Mesodermal cell (in vitro differentiated cells): ENCODE measurements at regions not wholly inside any gene's neighbourhood (a gene's known extent, or its start where the extent isn't known, plus 50 kb on each side); places are given as distances from the start of the nearest gene placed in this dataset.
"Not testable (repeated sequence)": the region's sequence is repeated elsewhere in the genome, so short reads cannot be mapped to it uniquely, and the experiment has no call there.

Source experiments
- H3K27ac ChIP-seq: 2 replicates; pipeline ENCODE4 v1.7.0; 2013; ENCODE audit warnings: mild to moderate bottlenecking, low read depth, low read length, moderate library complexity; ENCODE audit not compliant: severe bottlenecking
- H3K36me3 ChIP-seq: 2 replicates; pipeline ENCODE4 v1.7.1; 2013; ENCODE audit warnings: mild to moderate bottlenecking, low read length, moderate library complexity; ENCODE audit not compliant: control insufficient read depth, insufficient read depth
- H3K4me1 ChIP-seq: one replicate; pipeline ENCODE4 v1.7.1; 2013; ENCODE audit warnings: mild to moderate bottlenecking, low read length; ENCODE audit not compliant: insufficient read depth, control insufficient read depth, poor library complexity, severe bottlenecking
- H3K4me3 ChIP-seq: 2 replicates; pipeline ENCODE4 v1.7.0; 2013; ENCODE audit warnings: low read length, control low read depth, mild to moderate bottlenecking; ENCODE audit not compliant: insufficient read depth, poor library complexity, severe bottlenecking; ENCODE audit errors: extremely low read depth
- H3K9me3 ChIP-seq: 2 replicates; pipeline ENCODE4 v1.7.1; 2013; ENCODE audit warnings: mild to moderate bottlenecking, low read length, moderate library complexity; ENCODE audit not compliant: control insufficient read depth
- WGBS, 2 experiments: methylation state at CpG; one replicate each; pipeline ENCODE4 v1.1.5; 2013; ENCODE audit warnings: missing lambda C conversion rate in 2 of 2; ENCODE audit not compliant: insufficient coverage in 2 of 2; 5-methylcytosine and 5-hydroxymethylcytosine counted together

DNA sequence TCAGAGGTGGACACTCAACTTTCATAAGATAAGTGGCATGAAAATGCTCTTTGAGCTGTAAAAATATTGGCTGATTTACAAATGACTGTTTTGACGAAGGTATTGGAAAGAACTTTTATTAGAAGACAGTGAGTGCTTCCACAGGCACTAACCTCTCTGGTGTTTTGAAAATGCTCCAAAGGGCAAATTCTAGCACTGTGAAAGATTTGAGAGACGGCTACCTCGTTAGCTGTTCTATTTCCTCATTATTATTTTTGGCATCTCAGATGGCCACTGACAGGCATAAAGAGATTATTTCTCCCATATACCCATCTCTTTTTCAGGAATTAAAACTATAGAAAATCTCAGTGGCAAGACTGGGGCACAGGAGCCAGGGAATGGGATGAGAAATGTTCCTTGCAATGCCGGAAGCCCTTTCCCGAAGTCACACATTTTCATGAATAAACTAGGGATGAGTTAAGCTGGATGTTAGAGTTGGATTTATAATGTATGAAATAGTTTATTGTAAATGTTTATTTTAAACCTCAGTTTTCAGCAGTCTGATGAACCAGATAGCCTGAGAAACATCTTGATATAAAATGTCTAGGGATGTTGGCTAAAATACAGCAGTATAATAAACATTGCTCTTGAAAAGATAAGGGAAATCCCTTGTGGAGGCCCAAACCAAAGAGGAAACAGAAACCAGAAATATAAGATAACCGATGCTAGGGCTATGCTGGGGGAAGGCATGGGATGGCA is 175.7 kb downstream of the ASB1 start:
- peaks cover 5% of the 10 kb centered on the region for H3K9me3 ChIP-seq
- no peaks in the 10 kb centered on the region for H3K4me1 ChIP-seq
- no peaks in the 10 kb centered on the region for H3K36me3 ChIP-seq
- no peak overlapping the region for H3K27ac ChIP-seq
- 88 to 92% methylated on average over 2 to 4 of the region's 6 CpGs for WGBS, 2 experiments
- H3K4me3 ChIP-seq = no peak overlapping the region

DNA sequence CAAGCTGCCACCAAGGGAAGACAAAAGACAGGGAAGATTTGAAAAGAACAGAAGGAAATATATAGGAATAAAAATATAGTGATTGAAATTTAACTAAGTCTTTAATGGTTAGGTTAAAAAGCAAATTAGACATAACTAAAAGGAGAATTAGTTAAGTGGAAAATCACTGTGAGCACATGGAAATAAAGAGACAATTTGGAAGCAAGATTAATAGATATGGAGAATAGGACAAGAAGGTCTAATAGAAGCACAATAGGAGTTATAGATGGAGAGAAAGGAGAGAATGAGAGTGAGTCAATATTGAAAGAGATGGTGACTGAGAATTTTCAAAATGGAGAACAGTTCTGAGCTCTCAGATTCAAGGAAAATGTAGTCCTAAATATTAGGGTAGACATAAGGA is 176.9 kb downstream of the ASB1 start:
- no peaks in the 10 kb centered on the region for H3K36me3 ChIP-seq
- no peak overlapping the region for H3K27ac ChIP-seq
- no peak overlapping the region for H3K4me3 ChIP-seq
- H3K4me1 ChIP-seq = no peaks in the 10 kb centered on the region
- H3K9me3 ChIP-seq = peaks cover 5% of the 10 kb centered on the region

DNA sequence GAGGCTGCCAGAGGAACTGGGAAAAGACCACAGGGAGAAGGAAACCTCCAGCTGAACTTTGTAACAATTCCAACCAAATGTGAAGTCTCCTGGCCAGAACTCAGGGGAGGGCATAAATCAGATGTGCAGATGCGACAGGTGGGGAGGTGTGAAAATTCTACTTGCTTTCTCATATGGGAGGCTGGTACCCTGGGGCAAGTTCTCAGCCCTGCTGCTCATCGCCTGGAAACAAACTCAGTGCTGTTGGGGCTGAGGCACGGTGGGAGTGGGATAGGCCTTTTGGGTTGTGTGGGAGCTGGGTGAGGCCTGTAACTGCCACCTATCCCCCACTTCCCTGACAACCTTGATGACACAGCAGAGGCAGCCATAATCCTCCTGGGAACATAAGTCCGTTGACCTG is 179.6 kb downstream of the ASB1 start:
- Histone ChIP-seq H3K27ac (no peak overlapping the region), H3K4me1 (no peaks in the 10 kb centered on the region), H3K4me3 (no peak overlapping the region), H3K36me3 (no peaks in the 10 kb centered on the region), H3K9me3 (peaks cover 5% of the 10 kb centered on the region)
- WGBS, 2 experiments = 100% methylated on average over 1 to 2 of the region's 4 CpGs

DNA sequence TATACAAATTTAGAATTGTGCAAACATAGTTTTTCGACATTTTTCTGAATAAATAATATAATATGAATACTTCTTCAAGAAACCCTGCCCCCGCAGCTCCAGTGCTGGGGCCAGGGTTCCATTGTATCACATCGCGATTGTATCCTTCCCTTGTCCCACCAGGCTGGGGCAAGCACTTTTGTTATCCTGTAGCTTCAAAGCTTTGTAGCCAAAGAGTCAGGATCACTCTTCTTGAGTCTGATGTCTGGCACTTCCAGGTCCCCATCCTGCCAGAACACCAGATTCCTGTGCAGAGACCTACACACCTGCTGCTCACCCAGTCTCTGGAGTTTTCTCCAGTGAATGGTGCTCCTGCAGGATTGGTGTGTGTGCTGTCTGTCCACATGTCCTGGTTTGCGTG is 186.9 kb downstream of the ASB1 start:
- H3K36me3 ChIP-seq = no peaks in the 10 kb centered on the region
- H3K27ac ChIP-seq = no peak overlapping the region
- no peaks in the 10 kb centered on the region for H3K9me3 ChIP-seq
- no peak overlapping the region for H3K4me3 ChIP-seq
- WGBS, 2 experiments = 73 to 96% methylated on average over 3 to 4 of the region's 5 CpGs
- H3K4me1 ChIP-seq = no peaks in the 10 kb centered on the region

DNA sequence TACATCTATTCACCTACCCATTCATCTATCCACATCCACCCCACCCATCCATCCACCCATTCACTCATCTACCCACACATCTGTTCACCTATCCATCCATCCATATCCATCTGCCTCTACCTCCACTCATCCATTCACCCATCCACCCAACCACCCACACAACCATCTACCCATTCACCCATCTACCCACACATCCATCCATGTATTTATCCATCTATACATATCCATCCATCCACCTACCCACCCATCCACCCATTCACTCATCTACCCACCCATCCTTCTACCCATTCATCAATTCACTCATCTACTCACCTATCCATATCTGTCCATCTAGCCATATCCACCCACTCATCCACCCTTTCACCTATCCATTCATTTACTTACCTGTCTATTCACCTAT is 187.6 kb downstream of the ASB1 start:
- Histone ChIP-seq H3K4me1 (no peaks in the 10 kb centered on the region), H3K4me3 (no peak overlapping the region), H3K9me3 (no peaks in the 10 kb centered on the region), H3K36me3 (no peaks in the 10 kb centered on the region), H3K27ac (no peak overlapping the region)

DNA sequence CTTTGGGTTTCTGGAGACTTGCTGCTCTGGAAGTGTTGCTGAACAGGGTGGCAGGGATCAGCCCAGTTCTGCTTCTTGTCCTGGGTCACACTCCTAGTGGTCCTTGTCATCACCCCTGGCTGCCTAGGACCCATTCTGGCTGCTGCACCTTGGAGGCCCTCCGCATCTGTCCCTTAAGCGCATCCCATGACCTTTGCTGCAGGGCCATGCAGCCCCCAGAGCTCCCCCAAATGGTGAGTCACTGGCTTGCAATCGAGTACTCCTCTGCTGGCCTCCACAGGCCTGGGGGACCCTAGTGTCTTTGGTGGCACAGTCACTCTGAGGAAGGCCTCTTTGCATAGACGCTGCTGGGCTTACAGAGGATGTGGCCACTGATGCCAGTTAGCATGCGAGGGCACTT is 188.5 kb downstream of the ASB1 start:
- no peak overlapping the region for H3K27ac ChIP-seq
- H3K9me3 ChIP-seq = no peaks in the 10 kb centered on the region
- H3K36me3 ChIP-seq = no peaks in the 10 kb centered on the region
- H3K4me3 ChIP-seq = no peak overlapping the region
- WGBS, 2 experiments = 72 to 84% methylated on average over 5 of the region's 5 CpGs
- H3K4me1 ChIP-seq = no peaks in the 10 kb centered on the region

DNA sequence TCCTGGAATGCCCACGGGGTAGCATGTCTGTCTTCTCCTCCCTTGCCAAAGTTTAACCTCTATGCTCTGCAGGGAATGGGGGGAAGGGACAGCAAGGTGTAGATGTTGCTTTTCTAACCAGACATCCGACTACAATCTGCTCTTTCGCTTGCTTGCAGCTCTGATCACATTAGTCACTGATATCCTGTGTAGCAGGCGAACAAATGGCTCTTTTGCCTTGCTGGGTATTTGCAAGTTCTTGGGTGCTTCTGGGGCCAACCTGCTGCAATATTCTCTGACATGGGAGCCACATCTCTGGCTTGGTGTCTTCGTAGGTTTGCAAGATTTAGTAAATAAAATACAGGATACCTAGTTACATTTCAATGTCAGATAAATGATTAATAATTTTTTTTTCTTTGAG is 190.0 kb downstream of the ASB1 start:
- Histone ChIP-seq H3K9me3 (no peaks in the 10 kb centered on the region), H3K4me1 (no peaks in the 10 kb centered on the region), H3K36me3 (no peaks in the 10 kb centered on the region), H3K27ac (no peak overlapping the region), H3K4me3 (no peak overlapping the region)
- 96 to 97% methylated on average over 3 of the region's 5 CpGs for WGBS, 2 experiments

DNA sequence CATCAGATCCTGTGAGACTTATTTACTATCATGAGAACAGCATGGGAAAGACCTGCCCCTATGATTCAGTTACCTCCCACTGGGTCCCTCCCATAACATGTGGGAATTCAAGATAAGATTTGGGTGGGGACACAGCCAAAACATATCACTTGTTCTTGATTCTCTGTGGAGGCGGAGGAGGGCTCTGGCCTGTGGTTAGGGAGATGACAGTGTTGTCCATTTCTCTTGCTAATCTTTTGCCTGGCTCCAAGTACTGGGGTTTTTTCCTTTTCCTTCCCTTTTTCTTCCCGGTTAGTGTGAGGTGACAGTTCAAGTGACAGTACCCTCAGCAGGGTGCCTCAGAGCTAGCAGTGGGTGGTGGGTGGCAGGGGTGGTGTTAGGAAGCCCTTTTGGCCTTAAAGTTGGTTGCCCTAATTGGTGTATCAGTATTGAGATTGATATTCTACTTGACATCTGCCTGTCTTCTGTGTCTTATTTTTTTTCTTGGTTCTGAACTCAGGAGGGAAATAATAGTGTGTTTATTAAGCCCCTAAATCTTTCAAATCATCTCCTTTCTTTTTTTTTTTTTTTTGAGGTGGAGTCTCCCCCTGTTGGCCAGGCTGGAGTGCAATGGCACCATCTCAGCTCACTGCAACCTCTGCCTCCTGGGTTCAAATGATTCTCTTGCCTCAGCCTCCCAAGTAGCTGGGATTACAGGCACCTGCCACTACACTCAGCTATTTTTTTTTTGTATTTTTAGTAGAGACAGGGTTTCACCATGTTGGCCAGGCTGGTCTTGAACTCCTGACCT is 192.0 kb downstream of the ASB1 start:
- not testable (repeated sequence) for H3K4me3 ChIP-seq, H3K27ac ChIP-seq, H3K4me1 ChIP-seq, H3K36me3 ChIP-seq, H3K9me3 ChIP-seq
- WGBS, 2 experiments = 86% methylated on average over 1 of the region's 2 CpGs; no CpG with 5 or more reads in 1 of the 2 experiments

DNA sequence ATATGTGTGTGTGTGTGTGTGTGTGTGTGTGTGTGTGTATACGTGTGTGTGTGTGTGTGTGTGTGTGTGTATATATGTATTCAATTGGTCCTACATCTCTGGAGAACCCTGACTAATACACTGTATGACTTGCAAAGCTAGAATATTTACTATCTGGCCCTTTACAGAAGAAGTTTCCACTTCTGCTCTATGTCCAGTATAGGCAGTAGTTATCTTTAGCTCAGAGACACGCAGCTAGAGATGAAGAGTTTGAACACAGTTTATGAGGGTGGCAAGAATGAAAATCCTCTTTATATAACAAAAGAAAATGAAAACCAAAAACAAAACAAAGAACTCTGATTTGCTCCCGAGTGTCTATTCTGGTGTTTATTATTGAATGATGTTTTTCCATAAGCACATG is 201.2 kb downstream of the ASB1 start:
- Histone ChIP-seq H3K27ac (no peak overlapping the region), H3K4me3 (no peak overlapping the region), H3K9me3 (no peaks in the 10 kb centered on the region), H3K36me3 (no peaks in the 10 kb centered on the region), H3K4me1 (no peaks in the 10 kb centered on the region)
- no CpG with 5 or more reads among the region's 3 CpGs for WGBS, 2 experiments

DNA sequence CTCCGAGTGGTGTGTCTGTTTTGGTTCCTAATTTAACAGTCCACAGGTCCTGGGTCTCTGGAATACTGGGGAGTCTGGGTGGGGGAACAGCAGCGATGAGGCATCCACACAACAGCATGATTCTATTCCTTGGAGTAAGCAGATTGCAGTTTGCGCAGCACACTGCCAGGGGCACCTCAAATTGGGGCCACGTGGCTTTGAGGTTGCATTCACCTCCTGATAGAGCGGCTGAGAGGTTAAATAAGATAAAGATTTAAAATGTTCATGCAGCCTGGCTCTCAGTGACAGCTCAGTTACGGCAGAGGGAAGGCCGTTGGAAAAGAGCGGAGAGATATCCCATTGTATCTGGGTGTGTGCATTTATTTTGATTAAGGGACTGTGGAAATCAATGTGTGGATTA is 202.3 kb downstream of the ASB1 start:
- H3K36me3 ChIP-seq = no peaks in the 10 kb centered on the region
- 90 to 94% methylated on average over 6 to 7 of the region's 8 CpGs for WGBS, 2 experiments

DNA sequence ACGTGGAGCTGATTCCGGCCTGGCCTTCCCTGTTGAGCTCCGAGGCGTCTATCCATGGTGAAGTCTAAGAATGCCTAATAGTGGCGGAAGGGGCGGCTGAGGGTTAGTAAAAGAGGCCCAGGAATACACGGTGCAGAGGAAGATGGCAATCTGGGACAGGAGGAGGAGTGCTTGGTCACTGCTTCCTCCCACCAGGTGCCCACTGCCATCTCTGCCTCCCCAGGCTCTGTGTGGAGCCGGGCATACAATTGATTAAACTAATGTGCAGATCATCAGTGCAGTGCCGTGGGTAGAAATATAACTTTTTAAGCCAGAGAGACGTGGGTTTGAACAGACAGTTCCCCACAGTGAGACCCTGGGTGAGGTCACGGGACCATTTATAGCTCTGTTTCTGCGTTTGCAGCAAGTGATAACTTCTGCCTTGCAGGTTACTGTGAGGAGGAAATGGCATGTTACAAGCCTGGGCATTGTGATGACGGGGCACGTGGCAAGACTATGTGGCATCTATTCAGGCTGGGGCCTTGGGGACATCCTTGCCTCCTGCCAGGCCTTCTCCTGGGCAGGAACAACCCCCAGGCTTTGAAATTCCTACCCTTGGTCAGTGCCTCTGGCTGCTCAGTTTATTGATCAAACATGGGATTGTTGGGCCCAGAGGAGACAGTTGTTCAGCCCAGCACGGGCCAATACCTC is 204.9 kb downstream of the ASB1 start:
- no peaks in the 10 kb centered on the region for H3K9me3 ChIP-seq
- 91 to 94% methylated on average over 11 to 15 of the region's 15 CpGs for WGBS, 2 experiments
- H3K4me3 ChIP-seq = no peak overlapping the region

More for the DNA sequence above, 202.3 kb downstream of the ASB1 start:
- no peaks in the 10 kb centered on the region for H3K4me1 ChIP-seq
- H3K9me3 ChIP-seq = no peaks in the 10 kb centered on the region
- H3K27ac ChIP-seq = no peak overlapping the region
- no peak overlapping the region for H3K4me3 ChIP-seq

More for the DNA sequence above, 204.9 kb downstream of the ASB1 start:
- Histone ChIP-seq H3K27ac (no peak overlapping the region), H3K4me1 (peaks cover 3% of the 10 kb centered on the region), H3K36me3 (no peaks in the 10 kb centered on the region)
